Activated CD4-positive, alpha-beta T cell treated with anti-CD3 and anti-CD28 coated beads, Interleukin-2, amount 10 ng/mL, durations not matched to agents 7 days and 5 days (primary cell): ENCODE measurements at regions not wholly inside any gene's neighbourhood (a gene's known extent, or its start where the extent isn't known, plus 50 kb on each side); places are given as distances from the start of the nearest gene placed in this dataset.

Experiments used
- CTCF ChIA-PET: fragments of 350-600 bp; sonication (Branson Sonifier 250); formaldehyde crosslinking; loops from one replicate; lab custom pipeline; 2021; ENCODE audit warnings: antibody characterized with exemption; lab: Charles Lee
- POLR2A ChIA-PET: fragments of 350-600 bp; sonication (Branson Sonifier 250); formaldehyde crosslinking; loops from one replicate; lab custom pipeline; 2021; ENCODE audit warnings: antibody characterized with exemption; lab: Charles Lee
- DNase-seq: peaks from one replicate; pipeline ENCODE4 v3.0.0-alpha.2; 2020
- H3K27ac Mint-ChIP-seq: one replicate; pipeline ENCODE4 v1.8.0; 2021; ENCODE audit warnings: mild to moderate bottlenecking, moderate library complexity, mixed read lengths
- H3K27me3 Mint-ChIP-seq: one replicate; pipeline ENCODE4 v1.8.0; 2021; ENCODE audit warnings: mixed read lengths
- H3K36me3 Mint-ChIP-seq: one replicate; pipeline ENCODE4 v1.8.0; 2021; ENCODE audit warnings: low read depth, mixed read lengths
- H3K4me1 Mint-ChIP-seq: one replicate; pipeline ENCODE4 v1.8.0; 2021; ENCODE audit warnings: mixed read lengths
- H3K4me3 Mint-ChIP-seq: one replicate; pipeline ENCODE4 v1.8.0; 2021; ENCODE audit warnings: mild to moderate bottlenecking, moderate library complexity, mixed read lengths
- H3K9me3 Mint-ChIP-seq: one replicate; pipeline ENCODE4 v1.8.0; 2021; ENCODE audit warnings: mixed read lengths

DNA sequence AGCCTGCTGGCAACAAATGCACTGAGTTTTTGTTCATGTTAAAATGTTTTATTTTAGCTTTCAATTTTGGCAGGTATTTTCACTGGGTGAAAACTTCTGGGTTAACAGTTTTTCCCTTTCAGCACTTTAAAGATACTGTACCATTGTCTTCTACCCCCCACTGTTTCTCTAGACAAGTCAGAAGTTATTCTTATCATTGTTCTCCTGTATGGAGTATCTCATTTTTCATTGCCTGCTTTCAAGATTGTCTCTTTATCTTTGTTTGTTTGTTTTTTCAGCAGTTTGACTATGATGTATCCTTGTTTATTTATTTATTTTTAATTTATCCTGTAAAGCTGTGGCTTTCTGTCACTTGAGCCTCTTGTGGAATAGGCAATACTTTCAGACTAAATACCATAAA lies 277.0 kb downstream of the ICOS start:
- no peak overlapping the region for H3K4me3 Mint-ChIP-seq
- no peak overlapping the region for H3K27ac Mint-ChIP-seq
- H3K9me3 Mint-ChIP-seq, result peaks cover 3% of the 10 kb centered on the region
- ChIA-PET CTCF (no interaction called here), POLR2A (no interaction called here)
- no peaks in the 10 kb centered on the region for H3K36me3 Mint-ChIP-seq
- H3K4me1 Mint-ChIP-seq, result no peaks in the 10 kb centered on the region
- DNase-seq, result no peak
- peaks cover 13% of the 10 kb centered on the region for H3K27me3 Mint-ChIP-seq

DNA sequence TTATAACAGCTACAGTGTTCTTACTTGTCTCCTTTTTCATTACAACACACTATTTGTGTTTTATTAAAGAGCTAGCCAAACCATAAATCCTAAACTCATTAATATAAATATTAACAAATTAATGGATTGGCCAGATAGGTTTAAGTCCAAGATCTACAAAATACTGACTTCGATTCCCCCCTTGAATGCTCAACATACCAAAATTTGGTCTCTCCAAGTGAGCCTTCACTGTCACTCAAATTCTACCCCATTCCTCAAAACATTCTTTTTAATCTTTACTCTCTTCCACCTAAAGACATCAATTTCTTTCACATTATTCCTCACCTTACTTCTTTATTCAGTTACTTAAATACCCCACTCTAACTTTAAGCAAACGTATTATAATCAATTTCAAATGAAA lies 281.5 kb downstream of the ICOS start:
- Mint-ChIP-seq H3K36me3 (no peaks in the 10 kb centered on the region), H3K4me3 (no peak overlapping the region), H3K4me1 (no peaks in the 10 kb centered on the region), H3K27me3 (peaks cover 4% of the 10 kb centered on the region), H3K9me3 (peaks cover 3% of the 10 kb centered on the region), H3K27ac (no peak overlapping the region)
- POLR2A ChIA-PET, result no interaction called here
- CTCF ChIA-PET, result no interaction called here
- no peak for DNase-seq

DNA sequence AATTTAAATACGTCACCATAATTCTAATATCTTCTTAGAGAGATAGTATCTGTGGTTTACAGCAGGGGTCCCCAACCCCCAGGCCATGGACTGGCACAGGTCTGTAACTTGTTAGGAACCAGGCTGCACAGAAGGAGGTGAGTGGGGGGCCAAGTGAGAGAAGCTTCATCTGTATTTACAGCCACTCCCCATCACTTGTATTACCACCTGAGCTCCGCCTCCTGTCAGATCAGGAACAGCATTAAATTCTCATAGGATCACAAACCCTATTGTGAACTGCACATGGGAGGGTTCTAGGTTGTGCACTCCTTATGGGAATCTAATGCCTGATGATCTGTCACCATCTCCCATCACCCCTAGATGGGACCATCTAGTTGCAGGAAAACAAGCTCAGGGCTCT lies 282.6 kb downstream of the ICOS start:
- Mint-ChIP-seq H3K27me3 (peaks cover 3% of the 10 kb centered on the region), H3K9me3 (peaks cover 3% of the 10 kb centered on the region), H3K4me1 (no peaks in the 10 kb centered on the region), H3K4me3 (no peak overlapping the region), H3K27ac (no peak overlapping the region), H3K36me3 (no peaks in the 10 kb centered on the region)
- ChIA-PET POLR2A (no interaction called here), CTCF (no interaction called here)
- DNase-seq, result no peak

DNA sequence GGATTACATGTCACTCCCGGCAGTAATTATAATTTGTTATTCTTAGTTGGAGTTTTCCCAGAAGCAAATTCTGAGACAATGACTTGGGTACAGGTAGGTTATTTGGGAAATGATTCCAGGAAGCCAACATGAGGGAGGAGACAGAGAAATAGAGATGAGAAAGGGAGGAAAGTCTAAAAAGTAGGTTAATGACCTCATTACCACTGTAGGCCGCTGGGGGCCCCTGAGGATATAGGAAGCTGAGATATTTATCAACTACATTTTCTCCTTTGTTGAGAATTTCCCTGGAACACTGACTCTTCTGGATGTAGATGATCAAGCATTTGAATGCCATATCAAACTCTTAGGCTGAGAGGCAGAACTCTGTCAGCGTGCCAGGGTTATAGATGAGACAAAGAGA lies 284.3 kb downstream of the ICOS start:
- ChIA-PET CTCF (no interaction called here), POLR2A (no interaction called here)
- Mint-ChIP-seq H3K36me3 (no peaks in the 10 kb centered on the region), H3K4me1 (no peaks in the 10 kb centered on the region), H3K27ac (no peak overlapping the region), H3K9me3 (no peaks in the 10 kb centered on the region), H3K4me3 (no peak overlapping the region), H3K27me3 (peaks cover 7% of the 10 kb centered on the region)
- no peak for DNase-seq

DNA sequence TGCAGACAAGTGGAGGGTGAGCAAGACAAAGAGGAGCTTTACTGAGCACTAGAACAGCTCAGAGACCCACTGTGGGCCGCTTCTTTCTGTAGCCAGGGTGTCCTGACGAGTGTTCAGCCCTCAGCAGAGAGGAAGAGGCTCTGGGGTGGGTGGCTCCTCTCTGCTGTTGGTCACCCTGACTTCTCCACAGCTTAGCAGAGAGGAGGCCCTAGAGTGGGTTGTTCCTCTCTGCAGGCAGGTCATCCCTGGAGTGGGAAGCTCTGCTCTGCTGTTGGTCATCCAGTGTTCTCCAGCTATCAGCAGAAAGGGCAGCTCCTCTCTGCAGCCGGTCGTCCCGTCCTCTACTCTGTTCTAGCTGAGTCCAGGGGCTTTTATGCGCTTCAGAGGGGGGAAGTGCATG lies 286.5 kb downstream of the ICOS start:
- CTCF ChIA-PET, result interaction anchor here (0.6 to 1.3 kb wide), 2 partner anchors 37 to 139 kb away, joined by 3 read pairs; no protein-coding TSS in a partner anchor
- H3K9me3 Mint-ChIP-seq, result no peaks in the 10 kb centered on the region

DNA sequence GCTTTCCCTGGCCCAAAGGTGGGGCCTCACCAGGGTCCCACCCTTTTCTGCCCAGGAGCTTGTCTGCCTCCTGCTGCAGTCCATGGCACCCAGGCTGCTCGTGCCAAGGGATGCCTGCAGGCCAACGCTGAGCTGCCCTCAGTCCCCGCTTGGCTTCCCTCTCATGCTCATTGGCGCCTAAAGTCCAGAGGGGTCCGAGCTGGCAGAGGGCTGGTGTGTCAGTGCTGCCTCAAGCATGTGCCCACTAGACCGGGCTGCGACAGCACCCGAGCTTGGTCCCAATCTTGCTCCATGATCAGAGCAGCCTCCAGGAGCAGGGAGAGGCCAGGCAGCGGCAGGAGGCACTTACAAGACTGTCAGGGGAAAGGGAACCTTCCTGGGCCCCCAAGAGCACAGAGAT lies 287.0 kb downstream of the ICOS start:
- H3K4me1 Mint-ChIP-seq, result no peaks in the 10 kb centered on the region
- POLR2A ChIA-PET, result interaction anchor here (0.6 kb wide), 1 partner anchor 1000 kb away, joined by 5 read pairs; no protein-coding TSS in a partner anchor
- H3K4me3 Mint-ChIP-seq, result no peak overlapping the region
- no peaks in the 10 kb centered on the region for H3K9me3 Mint-ChIP-seq
- no peak overlapping the region for H3K27ac Mint-ChIP-seq
- CTCF ChIA-PET, result interaction anchor here (0.6 to 1.3 kb wide), 3 partner anchors 23 to 140 kb away, joined by 3 read pairs; no protein-coding TSS in a partner anchor
- H3K27me3 Mint-ChIP-seq, result peaks cover 21% of the 10 kb centered on the region
- no peaks in the 10 kb centered on the region for H3K36me3 Mint-ChIP-seq
- no peak for DNase-seq

More for the DNA sequence above, 286.5 kb downstream of the ICOS start:
- POLR2A ChIA-PET, result no interaction called here
- Mint-ChIP-seq H3K36me3 (no peaks in the 10 kb centered on the region), H3K27ac (no peak overlapping the region), H3K27me3 (peaks cover 18% of the 10 kb centered on the region), H3K4me3 (no peak overlapping the region), H3K4me1 (no peaks in the 10 kb centered on the region)
- no peak for DNase-seq

DNA sequence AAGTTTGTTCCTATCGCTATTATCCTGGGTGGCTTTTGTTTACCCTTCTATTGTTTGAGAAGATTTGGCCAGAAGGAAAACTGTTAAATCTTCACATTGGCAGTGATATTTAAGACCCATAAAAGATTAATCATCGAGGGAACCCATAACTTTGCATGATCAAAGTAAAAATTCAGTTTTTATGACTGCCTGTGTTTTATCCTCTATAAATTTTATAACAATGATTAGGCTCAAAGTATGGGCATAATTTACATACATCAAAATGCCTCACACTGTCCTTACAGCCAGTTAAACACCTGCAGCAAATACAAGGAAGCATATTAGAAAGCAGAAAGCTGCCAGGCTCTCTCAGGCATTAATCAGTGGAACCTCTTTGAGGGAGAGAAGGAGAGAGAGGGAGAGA lies 289.1 kb downstream of the ICOS start:
- Mint-ChIP-seq H3K36me3 (no peaks in the 10 kb centered on the region), H3K27me3 (peaks cover 29% of the 10 kb centered on the region), H3K27ac (no peak overlapping the region), H3K4me3 (no peak overlapping the region), H3K4me1 (no peaks in the 10 kb centered on the region), H3K9me3 (no peaks in the 10 kb centered on the region)
- ChIA-PET POLR2A (no interaction called here), CTCF (no interaction called here)
- no peak for DNase-seq

DNA sequence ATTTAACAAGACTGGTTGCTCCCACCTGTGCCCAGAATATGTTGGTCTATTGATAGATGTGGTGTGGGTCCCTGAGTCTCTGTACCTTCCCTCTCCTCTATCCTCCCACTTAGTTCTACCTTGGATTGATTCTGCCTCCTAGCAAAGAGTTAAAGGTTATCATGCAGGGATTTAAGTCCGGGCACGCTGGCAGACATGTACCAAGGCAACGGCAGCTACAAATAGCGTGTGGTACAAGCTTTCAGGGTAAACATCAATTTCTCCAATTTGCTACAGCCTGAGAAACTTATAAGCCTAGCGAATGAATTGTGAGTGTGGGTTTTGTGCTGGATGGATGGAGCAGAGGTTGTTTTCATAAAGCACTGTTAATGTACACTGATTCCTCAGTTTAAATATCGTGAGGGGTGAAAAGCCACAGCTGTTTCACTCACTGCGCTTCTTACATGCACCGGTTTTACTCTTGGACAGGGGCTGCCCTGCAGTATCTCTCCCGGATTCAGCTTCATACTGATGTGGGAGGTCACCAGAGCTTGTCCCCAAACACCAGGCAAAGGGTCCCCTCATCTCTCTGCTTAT lies 289.8 kb downstream of the ICOS start:
- no peak overlapping the region for H3K4me3 Mint-ChIP-seq
- ChIA-PET CTCF (no interaction called here), POLR2A (no interaction called here)
- H3K36me3 Mint-ChIP-seq, result no peaks in the 10 kb centered on the region
- H3K27ac Mint-ChIP-seq, result no peak overlapping the region
- no peaks in the 10 kb centered on the region for H3K9me3 Mint-ChIP-seq
- H3K27me3 Mint-ChIP-seq, result peaks cover 29% of the 10 kb centered on the region
- DNase-seq, result no peak
- H3K4me1 Mint-ChIP-seq, result no peaks in the 10 kb centered on the region

DNA sequence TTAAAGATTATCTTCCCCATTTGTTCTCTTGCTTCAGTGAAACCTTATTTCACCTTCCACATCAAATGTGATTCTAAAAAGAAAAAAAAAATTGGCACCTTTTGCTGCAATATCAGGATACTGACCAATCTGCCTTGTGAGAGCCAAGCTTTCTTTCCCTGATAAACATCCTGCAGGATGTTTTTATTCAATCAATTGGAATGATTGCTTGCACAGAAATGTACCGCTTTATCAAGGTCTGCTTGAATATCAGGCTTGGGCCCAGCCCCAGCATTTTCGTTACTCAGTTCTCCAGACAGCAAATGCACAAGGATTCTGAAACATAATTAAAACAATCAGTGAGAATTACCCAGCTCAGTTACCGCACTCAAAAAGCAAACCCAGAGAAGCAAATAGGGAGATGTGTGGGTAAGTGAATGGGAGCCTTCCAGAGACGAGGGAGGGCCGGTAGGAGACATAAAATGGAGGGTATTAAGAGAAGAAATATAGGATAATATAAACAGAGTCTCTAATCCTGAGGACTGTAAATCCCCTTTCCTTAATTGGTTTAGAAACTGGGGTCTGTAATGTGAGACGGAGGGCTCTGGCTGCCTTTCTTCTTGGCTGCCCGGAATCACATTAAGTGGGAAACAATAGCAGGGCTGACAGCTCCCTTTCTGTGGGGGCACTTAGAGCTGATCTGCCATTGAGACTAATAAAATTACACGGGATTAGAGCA lies 291.8 kb downstream of the ICOS start:
- Mint-ChIP-seq H3K9me3 (no peaks in the 10 kb centered on the region), H3K4me3 (no peak overlapping the region), H3K27ac (no peak overlapping the region), H3K27me3 (peaks cover 35% of the 10 kb centered on the region), H3K4me1 (no peaks in the 10 kb centered on the region), H3K36me3 (no peaks in the 10 kb centered on the region)
- ChIA-PET CTCF (interaction anchor here (0.5 kb wide), 1 partner anchor 1392 kb away, joined by 3 read pairs; no protein-coding TSS in a partner anchor), POLR2A (no interaction called here)
- no peak for DNase-seq

DNA sequence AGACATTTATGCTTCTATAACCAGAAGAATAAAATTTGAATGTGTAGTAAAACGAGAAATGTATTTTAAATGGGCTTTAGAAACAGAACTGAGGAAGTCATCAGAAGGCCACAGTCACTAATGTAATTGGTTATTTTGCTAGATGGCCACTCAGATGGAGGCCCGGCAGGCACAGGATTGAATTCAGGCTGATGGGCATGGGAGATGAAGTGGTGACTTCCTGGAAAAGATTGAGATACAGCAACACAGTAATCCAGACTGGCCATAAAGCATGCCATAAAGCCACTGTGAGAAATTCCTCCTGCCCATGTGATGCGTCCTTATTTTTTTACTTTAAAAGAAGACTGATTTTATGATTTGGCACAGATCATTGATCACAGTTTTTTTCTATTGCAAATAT lies 297.7 kb downstream of the ICOS start:
- H3K4me1 Mint-ChIP-seq, result no peaks in the 10 kb centered on the region
- ChIA-PET POLR2A (no interaction called here), CTCF (no interaction called here)
- peaks cover 2% of the 10 kb centered on the region for H3K9me3 Mint-ChIP-seq
- DNase-seq, result no peak
- peaks cover 16% of the 10 kb centered on the region for H3K27me3 Mint-ChIP-seq
- no peaks in the 10 kb centered on the region for H3K36me3 Mint-ChIP-seq
- H3K27ac Mint-ChIP-seq, result no peak overlapping the region
- H3K4me3 Mint-ChIP-seq, result no peak overlapping the region

DNA sequence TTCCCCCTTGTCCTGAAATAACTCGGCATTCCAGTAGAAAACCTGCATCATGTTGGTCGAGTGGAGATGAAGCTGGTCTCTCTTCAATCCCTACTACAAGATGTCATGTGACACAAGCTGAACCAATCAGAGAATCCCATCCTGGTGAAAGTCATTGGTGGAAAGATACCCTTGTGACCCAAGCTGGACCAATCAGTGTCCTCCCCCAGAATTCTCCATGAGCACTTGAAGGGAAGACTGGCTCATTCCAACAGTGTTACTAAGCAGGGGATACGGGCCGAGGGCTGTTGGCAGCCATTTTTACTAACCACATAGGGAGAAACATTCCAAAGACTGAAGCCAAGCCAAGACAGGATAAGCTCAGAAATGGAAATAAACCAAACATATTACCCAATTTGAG lies 298.3 kb downstream of the ICOS start:
- no peak for DNase-seq
- H3K27me3 Mint-ChIP-seq, result peaks cover 15% of the 10 kb centered on the region
- no peaks in the 10 kb centered on the region for H3K4me1 Mint-ChIP-seq
- peaks cover 2% of the 10 kb centered on the region for H3K9me3 Mint-ChIP-seq
- POLR2A ChIA-PET, result no interaction called here
- no peak overlapping the region for H3K4me3 Mint-ChIP-seq
- no peak overlapping the region for H3K27ac Mint-ChIP-seq
- CTCF ChIA-PET, result no interaction called here
- no peaks in the 10 kb centered on the region for H3K36me3 Mint-ChIP-seq

DNA sequence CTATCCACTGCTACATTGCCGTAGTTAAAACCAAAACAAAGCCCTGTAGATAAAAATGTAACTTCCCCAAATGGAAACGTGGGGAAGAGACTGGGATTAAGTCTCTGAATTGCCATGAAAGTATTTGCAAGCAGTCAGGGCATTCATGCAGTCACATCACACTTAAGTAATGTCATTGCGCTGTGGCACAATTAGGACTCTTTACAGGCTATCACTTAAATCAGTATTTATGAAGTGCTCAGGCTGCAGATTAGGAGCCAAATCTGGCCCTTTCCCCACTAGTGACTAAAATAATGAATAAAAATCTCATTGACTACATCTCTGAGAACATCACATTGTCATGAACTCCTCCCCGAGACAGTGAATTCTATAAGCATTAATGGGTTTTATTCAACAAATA lies 300.9 kb downstream of the ICOS start:
- Mint-ChIP-seq H3K4me1 (peaks cover 2% of the 10 kb centered on the region), H3K36me3 (no peaks in the 10 kb centered on the region), H3K27me3 (peaks cover 10% of the 10 kb centered on the region), H3K9me3 (peaks cover 2% of the 10 kb centered on the region), H3K27ac (no peak overlapping the region), H3K4me3 (no peak overlapping the region)
- ChIA-PET CTCF (no interaction called here), POLR2A (no interaction called here)
- DNase-seq, result no peak

DNA sequence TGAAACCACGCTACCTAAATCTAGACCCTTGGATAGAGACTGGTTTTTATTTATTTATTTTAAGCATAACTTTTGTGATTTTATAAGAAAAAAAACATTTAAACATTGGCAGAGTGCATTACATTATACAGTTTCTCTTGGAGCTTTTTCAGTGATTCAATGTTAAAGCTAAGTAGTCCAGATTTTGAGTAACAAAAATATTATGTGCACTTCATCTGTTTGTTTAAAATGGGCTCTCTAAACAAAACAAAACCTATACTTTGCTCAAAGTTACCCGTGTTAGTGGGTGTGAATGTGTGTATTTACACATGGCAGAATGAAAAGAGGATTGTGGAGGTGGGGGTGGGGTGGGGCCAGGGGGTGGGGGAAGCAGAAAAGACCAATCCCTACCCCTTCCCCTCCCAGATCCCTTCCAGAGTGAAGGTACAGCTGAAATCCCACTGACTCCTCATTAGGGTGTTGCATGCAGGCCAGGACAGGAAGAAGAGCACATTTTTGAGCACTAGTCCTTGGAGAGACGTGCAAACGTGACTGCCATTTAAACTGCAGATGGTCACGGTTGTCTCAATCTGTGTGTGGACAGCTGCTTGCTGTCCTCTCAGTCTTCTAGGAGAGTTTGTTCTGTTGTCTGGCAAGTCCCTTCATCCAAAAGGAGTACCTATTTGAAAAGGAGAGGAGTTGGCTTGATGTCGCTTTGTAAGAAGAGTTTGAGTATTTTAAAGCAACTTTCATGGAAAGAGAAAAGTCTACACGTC lies 303.0 kb downstream of the ICOS start:
- ChIA-PET POLR2A (no interaction called here), CTCF (no interaction called here)
- no peak overlapping the region for H3K27ac Mint-ChIP-seq
- no peak overlapping the region for H3K4me3 Mint-ChIP-seq
- H3K36me3 Mint-ChIP-seq, result no peaks in the 10 kb centered on the region
- H3K9me3 Mint-ChIP-seq, result peaks cover 2% of the 10 kb centered on the region
- no peak for DNase-seq
- H3K27me3 Mint-ChIP-seq, result peaks cover 8% of the 10 kb centered on the region
- H3K4me1 Mint-ChIP-seq, result peaks cover 9% of the 10 kb centered on the region
